ENCODE measurements at regions not wholly inside any gene's neighbourhood (a gene's known extent, or its start where the extent isn't known, plus 50 kb on each side); places are given as distances from the start of the nearest gene placed in this dataset.

DNA sequence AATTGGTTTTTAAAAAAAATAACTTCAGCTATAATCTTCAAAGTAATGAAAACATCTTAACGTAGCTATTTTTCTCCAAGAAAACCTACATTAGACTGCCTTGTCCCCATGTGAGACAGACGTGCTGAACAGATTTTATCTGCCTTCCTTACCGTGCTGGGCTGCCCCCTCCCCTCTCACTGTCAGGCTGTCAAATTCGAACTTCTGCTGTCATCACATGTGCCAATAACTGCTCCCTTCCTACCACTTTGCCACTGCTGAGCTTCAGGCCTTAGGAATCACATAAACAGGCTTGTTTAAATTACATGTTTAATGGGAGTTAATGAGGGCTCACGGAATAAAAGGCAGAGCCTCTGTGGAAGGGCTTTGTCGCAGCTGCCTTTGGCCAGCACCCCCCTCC is 77.0 kb upstream of the NHSL1 start:
- H3K27me3 ChIP-seq (ENCODE audit: insufficient read depth, low read depth): no peaks in the 10 kb centered on the region
- no peak overlapping the region for H3K4me2 ChIP-seq
- H3K9ac ChIP-seq: no peak overlapping the region
- no peaks in the 10 kb centered on the region for H3K79me2 ChIP-seq (ENCODE audit: insufficient read depth, low read depth)
- TF ChIP-seq, protein P1, sequence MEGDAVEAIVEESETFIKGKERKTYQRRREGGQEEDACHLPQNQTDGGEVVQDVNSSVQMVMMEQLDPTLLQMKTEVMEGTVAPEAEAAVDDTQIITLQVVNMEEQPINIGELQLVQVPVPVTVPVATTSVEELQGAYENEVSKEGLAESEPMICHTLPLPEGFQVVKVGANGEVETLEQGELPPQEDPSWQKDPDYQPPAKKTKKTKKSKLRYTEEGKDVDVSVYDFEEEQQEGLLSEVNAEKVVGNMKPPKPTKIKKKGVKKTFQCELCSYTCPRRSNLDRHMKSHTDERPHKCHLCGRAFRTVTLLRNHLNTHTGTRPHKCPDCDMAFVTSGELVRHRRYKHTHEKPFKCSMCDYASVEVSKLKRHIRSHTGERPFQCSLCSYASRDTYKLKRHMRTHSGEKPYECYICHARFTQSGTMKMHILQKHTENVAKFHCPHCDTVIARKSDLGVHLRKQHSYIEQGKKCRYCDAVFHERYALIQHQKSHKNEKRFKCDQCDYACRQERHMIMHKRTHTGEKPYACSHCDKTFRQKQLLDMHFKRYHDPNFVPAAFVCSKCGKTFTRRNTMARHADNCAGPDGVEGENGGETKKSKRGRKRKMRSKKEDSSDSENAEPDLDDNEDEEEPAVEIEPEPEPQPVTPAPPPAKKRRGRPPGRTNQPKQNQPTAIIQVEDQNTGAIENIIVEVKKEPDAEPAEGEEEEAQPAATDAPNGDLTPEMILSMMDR (conservative IDR thresholded peaks at IDR 0.05; ENCODE audit: low read depth, low read length): no peak
- no peak overlapping the region for H2AFZ ChIP-seq (ENCODE audit: low read depth)
- no peak overlapping the region for H3K27ac ChIP-seq
- no peaks in the 10 kb centered on the region for H3K36me3 ChIP-seq (ENCODE audit: insufficient read depth)
- H3K4me3 ChIP-seq (IDR thresholded peaks at IDR 0.05; ENCODE audit: insufficient read depth, low read depth, low read length): no peak overlapping the region
- no peaks in the 10 kb centered on the region for H4K20me1 ChIP-seq (ENCODE audit: insufficient read depth)
- no peaks in the 10 kb centered on the region for H3K4me1 ChIP-seq (ENCODE audit: low read depth, poor library complexity, severe bottlenecking)

DNA sequence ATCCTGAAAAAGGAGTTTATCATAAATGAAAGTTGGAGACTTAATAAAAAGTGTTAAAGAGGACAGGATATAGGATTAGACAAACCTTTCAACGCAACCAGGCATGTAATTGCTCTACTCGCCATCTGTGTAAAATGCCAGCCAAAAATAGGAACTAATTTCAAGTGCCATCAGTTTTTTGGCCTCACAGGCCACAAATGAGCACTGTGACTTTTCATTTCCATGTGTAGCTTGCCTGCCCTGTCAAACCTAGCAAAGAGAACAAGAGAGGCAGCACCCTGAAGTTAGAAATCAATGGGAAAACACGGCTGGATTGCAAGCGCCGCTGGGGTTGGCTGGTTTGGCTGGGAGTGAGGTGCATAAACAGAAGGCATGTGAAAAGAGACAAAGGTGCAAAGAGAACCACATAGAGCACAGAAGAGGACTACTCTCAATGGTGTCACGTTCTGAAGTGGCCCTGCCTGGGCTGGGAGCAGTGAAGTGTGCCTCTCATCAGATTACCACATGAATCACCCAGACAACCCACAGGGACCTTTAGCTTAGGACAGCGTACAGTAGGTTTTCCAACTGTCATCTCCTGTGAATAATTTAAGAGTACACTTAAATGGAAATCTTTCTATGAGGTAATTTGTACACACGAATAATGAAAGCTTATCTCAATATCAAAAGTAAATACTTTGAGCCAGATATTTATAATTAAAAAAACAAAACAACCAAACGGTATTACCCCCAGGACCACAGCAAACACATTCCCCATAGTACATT is 78.0 kb upstream of the NHSL1 start:
- Histone ChIP-seq H3K27ac (no peak overlapping the region), H3K36me3 (ENCODE audit: insufficient read depth) (no peaks in the 10 kb centered on the region), H3K79me2 (ENCODE audit: insufficient read depth, low read depth) (no peaks in the 10 kb centered on the region), H4K20me1 (ENCODE audit: insufficient read depth) (no peaks in the 10 kb centered on the region), H2AFZ (ENCODE audit: low read depth) (no peak overlapping the region), H3K4me3 (IDR thresholded peaks at IDR 0.05; ENCODE audit: insufficient read depth, low read depth, low read length) (no peak overlapping the region), H3K4me1 (ENCODE audit: low read depth, poor library complexity, severe bottlenecking) (no peaks in the 10 kb centered on the region), H3K4me2 (no peak overlapping the region), H3K27me3 (ENCODE audit: insufficient read depth, low read depth) (no peaks in the 10 kb centered on the region), H3K9ac (no peak overlapping the region)
- TF ChIP-seq, protein P1 (conservative IDR thresholded peaks at IDR 0.05; ENCODE audit: low read depth, low read length): no peak

DNA sequence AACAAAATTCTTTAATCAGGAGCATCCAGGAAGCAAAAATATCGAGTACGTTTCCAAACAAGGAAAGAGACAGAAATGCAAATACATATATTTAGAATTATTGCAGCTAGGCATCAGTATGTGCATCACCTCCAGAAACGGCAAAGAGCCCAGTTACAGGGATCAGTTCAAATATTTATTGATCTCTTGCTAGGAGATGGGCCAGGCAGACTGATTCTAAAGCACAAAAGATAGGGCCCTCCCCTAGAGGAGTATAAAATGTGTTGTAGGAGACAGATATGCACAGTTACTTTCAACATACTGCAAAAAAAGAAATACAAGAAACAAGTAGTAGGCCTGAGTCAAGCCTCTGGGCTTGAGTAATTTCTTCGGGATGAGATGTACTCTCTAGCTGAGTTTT is 80.7 kb upstream of the NHSL1 start:
- no peaks in the 10 kb centered on the region for H3K36me3 ChIP-seq (ENCODE audit: insufficient read depth)
- no peaks in the 10 kb centered on the region for H3K79me2 ChIP-seq (ENCODE audit: insufficient read depth, low read depth)
- H3K4me2 ChIP-seq: no peak overlapping the region
- H3K9ac ChIP-seq: no peak overlapping the region
- TF ChIP-seq, protein P1 (conservative IDR thresholded peaks at IDR 0.05; ENCODE audit: low read depth, low read length): no peak
- H3K27ac ChIP-seq: no peak overlapping the region
- H4K20me1 ChIP-seq (ENCODE audit: insufficient read depth): no peaks in the 10 kb centered on the region
- H3K4me3 ChIP-seq (IDR thresholded peaks at IDR 0.05; ENCODE audit: insufficient read depth, low read depth, low read length): no peak overlapping the region
- no peaks in the 10 kb centered on the region for H3K4me1 ChIP-seq (ENCODE audit: low read depth, poor library complexity, severe bottlenecking)
- no peak overlapping the region for H2AFZ ChIP-seq (ENCODE audit: low read depth)
- no peaks in the 10 kb centered on the region for H3K27me3 ChIP-seq (ENCODE audit: insufficient read depth, low read depth)

DNA sequence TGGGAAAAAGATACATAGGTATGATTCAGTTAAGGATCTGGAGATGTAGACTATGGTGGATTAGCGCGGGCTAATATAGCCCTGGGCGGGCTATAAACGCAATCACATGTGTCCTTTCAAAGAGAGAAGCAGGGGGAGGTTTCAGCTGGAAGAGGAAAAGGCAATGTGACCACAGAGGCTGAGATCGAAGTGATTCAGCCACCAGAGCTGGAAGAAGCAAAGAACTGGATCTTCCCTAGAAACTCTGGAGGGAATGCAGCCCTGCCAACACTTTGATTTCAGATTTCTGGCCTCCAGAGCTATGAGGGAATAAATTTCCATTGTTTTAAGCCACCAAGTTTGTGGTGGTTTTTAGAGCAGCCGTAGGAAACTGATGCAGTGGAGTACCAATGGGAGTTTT is 81.5 kb upstream of the NHSL1 start:
- Histone ChIP-seq H3K9ac (no peak overlapping the region), H2AFZ (ENCODE audit: low read depth) (no peak overlapping the region), H3K27me3 (ENCODE audit: insufficient read depth, low read depth) (no peaks in the 10 kb centered on the region), H3K4me1 (ENCODE audit: low read depth, poor library complexity, severe bottlenecking) (no peaks in the 10 kb centered on the region), H3K36me3 (ENCODE audit: insufficient read depth) (no peaks in the 10 kb centered on the region), H3K4me2 (no peak overlapping the region), H3K4me3 (IDR thresholded peaks at IDR 0.05; ENCODE audit: insufficient read depth, low read depth, low read length) (no peak overlapping the region), H3K27ac (no peak overlapping the region), H3K79me2 (ENCODE audit: insufficient read depth, low read depth) (no peaks in the 10 kb centered on the region), H4K20me1 (ENCODE audit: insufficient read depth) (no peaks in the 10 kb centered on the region)
- TF ChIP-seq, protein P1 (conservative IDR thresholded peaks at IDR 0.05; ENCODE audit: low read depth, low read length): no peak

Measured in KMS-11 (cell line).